GM21423 (cell line): ENCODE measurements at regions not wholly inside any gene's neighbourhood (a gene's known extent, or its start where the extent isn't known, plus 50 kb on each side); places are given as distances from the start of the nearest gene placed in this dataset.
"Not testable (repeated sequence)": the region's sequence is repeated elsewhere in the genome, so short reads cannot be mapped to it uniquely, and the experiment has no call there.

ENCODE experiments used
- ATAC-seq: cut with Tn5 transposase; IDR thresholded peaks from one replicate; pipeline ENCODE4 v1.9.1; 2021; ENCODE audit warnings: mild to moderate bottlenecking, moderate library complexity; ENCODE audit not compliant: unreplicated experiment

DNA sequence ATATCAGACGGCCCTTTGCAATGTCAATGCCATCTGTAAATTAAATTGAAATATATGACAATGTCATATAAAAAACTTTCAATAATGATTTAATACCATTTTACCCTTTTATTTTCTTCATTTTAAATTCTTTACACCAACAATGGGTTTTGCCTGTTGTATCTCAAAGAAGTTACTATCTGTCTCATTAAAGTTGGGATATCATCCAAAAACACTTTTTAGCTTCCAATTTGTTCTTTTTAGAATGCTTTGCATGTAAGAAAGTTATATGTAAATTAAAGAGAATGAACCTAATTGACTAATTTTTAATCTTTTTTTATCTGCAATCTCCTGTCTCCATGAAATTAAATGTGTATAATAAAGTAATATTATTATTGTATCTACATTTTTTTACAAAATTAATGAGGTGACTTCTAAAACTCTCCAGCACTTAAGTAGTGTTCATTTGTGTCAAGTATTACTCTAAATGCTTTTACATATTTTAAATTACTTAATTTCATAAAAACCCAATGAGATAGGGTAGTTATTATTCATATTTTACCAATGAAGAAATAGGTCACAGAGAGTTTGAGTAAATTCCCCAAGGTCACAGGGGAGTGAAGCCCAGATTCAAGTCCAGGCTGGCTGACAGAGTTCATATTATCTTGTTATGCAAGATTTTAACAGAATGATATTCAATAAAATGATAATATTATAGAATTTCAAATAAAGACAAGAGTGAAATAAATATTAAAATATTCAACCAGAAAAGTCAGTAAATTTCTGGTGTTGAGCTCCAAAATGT lies 673.0 kb upstream of the FLRT2 start:
- no peak for ATAC-seq

DNA sequence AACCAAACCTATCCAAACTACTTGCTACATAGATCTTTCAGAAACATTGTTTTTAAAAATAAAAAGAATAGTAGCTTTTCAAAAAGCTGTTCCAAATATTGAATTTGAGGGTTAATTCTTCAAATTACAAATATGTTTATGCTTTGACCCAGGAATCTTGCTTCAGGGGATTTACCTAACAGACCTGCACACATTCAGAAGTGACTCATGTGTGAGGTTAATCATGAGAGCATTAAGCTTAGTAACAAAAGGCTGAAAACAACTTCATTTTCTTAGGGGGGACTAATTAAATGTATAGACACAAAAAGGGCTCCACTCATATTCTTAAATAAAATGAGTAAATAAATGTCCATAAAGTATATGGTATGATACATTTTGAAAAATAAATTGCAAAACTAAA lies 672.4 kb upstream of the FLRT2 start:
- no peak for ATAC-seq

DNA sequence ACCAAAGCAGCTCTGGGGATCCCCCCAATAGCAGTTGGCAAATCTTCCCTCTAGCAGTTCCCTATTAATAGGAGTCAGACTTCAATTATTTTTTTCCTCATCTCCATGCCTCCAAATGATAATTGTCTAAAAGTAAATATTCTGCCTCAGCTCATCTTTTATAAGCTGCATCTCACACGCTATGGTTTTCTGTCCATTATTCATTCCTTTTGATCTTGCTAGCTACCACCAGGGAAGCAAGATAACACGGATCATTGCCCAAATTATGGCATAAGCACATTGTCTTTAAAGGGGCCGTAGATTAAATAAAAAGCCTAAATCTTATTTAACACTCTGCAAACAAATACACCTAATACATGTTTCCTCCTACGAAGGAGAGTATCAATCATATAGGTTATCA lies 670.8 kb upstream of the FLRT2 start:
- no peak for ATAC-seq

DNA sequence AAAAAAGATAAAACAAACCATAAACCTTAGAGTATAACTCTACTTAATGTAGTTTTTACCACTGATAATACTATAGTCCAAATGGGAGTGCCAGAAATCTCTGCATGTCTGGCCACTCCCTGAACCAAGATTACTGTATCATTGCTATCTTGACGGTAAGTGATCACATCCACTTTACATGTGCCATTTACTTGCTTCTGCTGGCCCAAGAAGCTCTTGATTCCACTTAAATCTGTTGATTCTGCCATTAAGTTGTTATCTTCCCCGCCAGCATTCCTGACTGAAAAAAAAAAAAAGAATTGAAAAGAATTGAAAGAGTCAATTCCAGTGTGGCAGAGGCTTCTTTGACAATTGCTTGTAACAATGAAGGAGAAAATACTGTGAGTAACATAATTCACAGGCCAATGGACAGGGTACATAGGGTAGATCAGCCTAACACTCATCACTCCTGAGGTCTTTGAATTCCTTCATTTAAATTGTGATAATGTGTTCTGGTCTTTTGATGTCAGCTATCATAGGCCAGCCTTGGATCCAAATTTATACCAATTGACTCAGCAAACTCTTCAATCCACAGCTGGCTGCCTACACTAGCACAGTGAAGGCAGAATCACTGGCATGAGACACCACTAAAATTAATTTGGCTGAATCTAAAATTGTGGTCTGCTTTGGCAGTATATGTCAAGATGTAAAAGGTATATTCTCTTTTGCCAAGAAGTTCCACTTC lies 665.2 kb upstream of the FLRT2 start:
- no peak for ATAC-seq

DNA sequence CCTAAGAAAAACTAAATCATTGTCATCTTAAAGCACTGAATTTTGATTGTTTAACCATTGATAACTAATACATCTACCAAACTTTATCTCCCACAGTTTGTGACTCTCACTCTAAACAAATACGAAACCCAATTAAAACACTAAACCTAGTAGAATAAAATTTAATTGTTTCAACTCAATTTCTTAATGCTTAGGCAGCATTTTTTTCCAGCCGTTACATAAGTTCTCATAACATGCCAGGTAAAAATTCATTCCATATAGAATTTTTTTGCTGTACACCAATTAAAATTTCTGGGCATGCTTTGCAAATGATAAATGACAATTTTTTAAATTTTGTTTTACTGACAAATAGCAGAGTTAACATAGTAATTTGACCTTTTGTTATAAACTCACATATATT lies 658.2 kb upstream of the FLRT2 start:
- ATAC-seq, result no peak

- no peak for ATAC-seq
Observed at GRCh38 chr14:84874436-84874835, 655.5 kb upstream of the FLRT2 start.

DNA sequence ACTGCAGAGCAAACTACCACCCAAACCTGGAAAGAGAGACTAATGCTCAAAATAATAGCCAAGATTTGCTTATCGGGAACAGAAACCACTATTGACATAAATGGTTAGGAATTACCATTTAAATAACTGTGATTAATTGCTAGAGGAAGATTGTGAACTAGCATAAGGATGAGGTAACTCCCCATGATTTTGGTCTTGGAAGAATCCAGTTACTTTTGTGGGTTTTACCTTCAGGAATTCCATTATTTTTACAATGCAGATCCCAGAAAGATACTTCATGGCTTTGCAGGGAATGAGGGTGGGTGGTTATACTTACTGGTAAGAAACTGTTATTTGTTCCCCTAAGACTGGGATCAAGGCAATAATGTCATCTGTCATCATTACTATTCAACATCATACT lies 652.9 kb upstream of the FLRT2 start:
- ATAC-seq, result no peak

GRCh38 chr14:84882830-84883229 lies 647.1 kb upstream of the FLRT2 start:
- no peak for ATAC-seq

- ATAC-seq, result no peak
Observed at GRCh38 chr14:84885061-84885460, 644.9 kb upstream of the FLRT2 start.

GRCh38 chr14:84891404-84891803 lies 638.5 kb upstream of the FLRT2 start:
- ATAC-seq, result no peak

- no peak for ATAC-seq
Observed at GRCh38 chr14:84894254-84894653, 635.7 kb upstream of the FLRT2 start.

DNA sequence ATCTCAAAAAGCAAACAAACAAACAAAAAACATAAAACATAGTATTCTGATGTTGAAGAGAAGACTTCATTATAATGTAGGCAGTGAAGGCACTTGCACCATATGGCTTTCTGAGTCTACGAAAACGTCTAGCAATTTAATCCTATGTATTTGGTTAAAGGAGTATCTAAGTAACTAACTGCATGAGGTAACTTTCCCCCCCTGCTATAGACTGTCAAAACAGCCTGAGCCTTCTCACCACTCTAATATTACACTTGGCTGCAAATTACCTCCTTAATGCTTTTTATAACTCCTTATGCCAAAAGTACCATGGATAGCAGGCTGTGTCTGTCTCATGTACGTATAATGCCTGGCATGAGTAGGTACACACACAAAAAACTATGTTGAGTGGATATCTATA lies 607.6 kb upstream of the FLRT2 start:
- ATAC-seq, result no peak

DNA sequence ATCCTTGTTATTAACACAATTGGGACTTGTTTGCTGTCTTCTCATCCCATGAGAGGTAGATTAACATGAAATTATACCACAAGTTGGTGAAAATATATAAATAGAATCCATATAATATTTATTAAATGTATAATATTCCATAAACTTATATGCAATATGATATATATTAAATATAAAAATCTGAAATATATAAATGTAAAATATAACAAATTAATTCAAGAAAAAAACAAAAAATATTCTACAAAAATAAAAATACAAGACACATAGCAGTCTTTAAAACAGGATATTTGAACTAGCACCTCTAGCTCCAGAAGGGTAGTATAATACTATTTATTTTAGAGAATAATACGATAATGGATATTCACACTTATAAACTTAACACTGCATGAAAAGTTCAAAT lies 603.3 kb upstream of the FLRT2 start:
- ATAC-seq, result no peak

DNA sequence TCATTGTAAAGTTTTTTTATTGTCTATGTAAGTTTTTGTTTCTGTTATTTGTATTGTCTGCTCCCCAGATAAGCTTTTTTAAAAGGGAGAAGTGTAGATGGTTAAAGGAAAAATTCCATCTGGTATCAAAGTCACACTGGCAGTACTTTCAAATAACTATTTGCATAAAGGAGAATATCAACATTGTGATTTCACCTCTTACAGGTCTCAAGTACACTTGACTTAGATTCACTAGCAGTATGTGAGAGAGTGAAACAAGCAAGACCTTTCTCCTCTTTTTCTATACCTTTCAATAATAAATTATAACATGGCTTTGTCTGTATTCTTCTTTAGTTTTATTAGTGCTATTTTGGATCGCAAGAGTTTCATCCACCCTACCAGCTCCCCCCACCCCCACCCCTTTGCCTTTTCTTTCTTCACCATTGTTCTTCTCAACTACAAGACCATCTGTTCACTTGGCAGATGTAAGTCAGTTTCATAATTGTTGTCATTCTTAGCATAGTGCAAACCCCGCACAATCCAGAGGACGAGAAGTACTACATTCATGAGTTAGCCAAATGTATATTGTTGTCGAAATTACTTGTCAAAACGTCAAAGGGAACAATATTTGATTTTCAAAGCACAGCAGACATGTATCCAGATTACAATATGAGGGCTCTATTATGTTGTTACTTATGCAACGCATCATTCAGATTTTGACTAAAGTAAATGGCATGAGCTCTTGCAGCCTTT lies 602.7 kb upstream of the FLRT2 start:
- no peak for ATAC-seq

DNA sequence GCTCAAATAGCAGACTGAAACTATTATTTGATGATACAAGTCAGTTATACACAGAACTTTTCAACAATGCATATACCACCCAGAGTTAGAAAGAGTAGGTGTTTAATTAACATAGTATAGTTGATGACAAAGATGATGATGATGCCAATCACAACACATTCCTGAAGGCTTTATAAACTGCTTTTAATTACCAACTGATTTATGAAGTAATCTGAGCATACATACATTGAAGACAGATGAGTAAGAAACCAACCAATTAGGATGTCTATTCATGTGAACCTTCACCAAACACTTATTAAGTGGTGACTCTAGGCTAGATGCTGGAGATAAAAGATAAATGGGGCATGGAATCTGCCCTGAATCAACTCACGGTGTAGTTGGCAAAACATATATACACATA lies 600.9 kb upstream of the FLRT2 start:
- ATAC-seq, result no peak

- no peak for ATAC-seq
Observed at GRCh38 chr14:84929834-84930233, 600.1 kb upstream of the FLRT2 start.

GRCh38 chr14:84937016-84937415 lies 592.9 kb upstream of the FLRT2 start:
- ATAC-seq, result no peak

DNA sequence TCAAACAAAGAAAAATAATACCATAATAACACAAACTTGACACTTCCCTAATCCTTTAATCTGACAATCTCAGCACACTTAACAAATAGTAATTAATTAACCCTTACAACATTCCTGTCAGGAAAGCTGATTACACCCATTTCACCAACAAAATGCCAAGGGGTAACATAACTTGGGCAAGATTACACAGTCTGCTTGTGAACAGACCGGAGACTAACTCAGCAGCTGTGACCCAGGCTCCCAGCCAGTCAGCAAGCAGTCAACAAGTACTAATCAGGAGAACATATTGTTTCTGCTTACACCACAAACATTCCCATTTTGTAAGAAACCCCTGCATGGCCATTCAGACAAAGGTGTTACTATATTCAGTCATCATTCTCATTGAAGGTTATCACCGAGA lies 592.5 kb upstream of the FLRT2 start:
- no peak for ATAC-seq

DNA sequence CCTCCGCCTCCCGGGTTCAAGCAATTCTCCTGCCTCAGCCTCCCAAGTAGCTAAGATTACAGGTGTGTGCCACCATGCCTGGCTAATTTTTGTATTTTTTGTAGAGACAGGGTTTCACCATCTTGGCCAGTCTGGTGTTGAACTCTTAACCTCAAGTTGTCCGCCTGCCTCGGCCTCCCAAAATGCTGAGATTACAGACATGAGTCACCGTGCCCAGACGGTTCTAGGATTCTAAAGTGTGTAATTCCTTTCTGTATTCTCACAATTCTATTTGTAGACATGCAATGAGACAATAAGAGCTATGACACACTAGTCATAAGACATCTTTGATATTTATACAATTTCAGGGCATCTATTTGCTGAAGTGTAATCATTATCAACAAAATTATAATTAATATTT lies 585.0 kb upstream of the FLRT2 start:
- not testable (repeated sequence) for ATAC-seq

DNA sequence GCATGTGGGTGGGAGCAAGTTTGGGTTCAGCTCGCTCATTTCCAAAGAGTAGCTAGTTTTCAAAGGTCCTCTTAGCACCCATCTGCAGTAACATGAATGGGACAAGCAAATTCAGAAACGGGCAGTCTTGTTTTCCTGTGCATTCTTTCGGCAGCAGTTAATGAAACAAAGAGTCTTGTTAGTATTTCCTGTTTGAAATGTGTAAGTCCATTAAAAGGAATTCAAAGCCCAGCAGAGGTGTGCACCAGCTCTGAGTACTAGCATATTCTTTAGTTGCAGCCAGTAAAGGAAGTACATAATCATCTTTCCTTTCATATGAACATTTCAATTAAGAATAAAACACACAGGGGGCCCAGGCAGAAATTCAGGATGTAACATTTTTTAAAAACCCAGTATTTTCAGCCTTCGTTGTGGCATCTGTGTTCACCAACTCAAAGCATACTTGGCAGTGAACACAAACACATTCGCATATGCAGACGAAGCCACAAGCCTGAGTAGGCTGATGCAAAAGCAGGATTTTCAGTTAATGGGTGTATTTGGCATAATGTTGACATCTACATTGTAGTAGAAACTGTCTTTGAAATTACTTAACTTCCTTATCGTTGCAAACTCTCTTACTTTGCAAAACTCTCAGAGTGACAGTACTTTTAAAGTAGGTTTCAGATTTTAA lies 570.0 kb upstream of the FLRT2 start:
- no peak for ATAC-seq

DNA sequence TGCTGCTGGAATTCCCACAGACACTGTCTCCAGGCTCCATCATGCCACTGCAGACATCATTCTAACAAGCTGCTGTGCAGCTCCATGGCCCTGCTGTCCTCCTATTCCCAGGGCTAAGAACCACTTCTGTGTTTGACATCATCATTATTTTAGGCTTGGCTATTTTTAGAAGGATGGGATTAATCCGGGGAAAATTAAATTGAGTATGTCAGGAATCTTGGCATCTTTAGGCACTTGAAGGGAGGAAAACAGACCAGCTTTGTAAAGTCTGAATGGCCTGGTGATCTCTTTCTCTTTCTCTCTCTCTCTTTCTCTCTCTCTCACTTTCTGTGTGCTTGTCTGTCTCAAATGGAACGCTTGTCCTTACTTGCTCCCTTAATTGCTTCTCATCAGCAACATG lies 568.3 kb upstream of the FLRT2 start:
- no peak for ATAC-seq
